H7 (cell line): ENCODE measurements at regions not wholly inside any gene's neighbourhood (a gene's known extent, or its start where the extent isn't known, plus 50 kb on each side); places are given as distances from the start of the nearest gene placed in this dataset.
A peak's percentile ranks its signal among the peaks of the same experiment; 100 is the strongest.

ENCODE experiments used
- DNase-seq: peaks from one replicate; pipeline ENCODE4 v3.0.0; 2012
- H3K27me3 ChIP-seq: 2 replicates; pipeline ENCODE4 v1.6.0; 2011; ENCODE audit warnings: mild to moderate bottlenecking, low read length; ENCODE audit not compliant: control insufficient read depth, insufficient read depth
- H3K36me3 ChIP-seq: replicated peaks from 2 replicates; pipeline ENCODE4 v1.5.1; 2011; ENCODE audit warnings: low read length; ENCODE audit not compliant: control insufficient read depth, insufficient read depth
- H3K4me3 ChIP-seq: 2 replicates; pipeline ENCODE4 v1.5.1; 2011; ENCODE audit warnings: low read depth, mild to moderate bottlenecking, control low read depth, low read length, moderate library complexity; ENCODE audit not compliant: insufficient read depth

- DNase-seq, result no peak
- H3K27me3 ChIP-seq, result no peaks in the 10 kb centered on the region
- no peak overlapping the region for H3K4me3 ChIP-seq
- no peaks in the 10 kb centered on the region for H3K36me3 ChIP-seq
Measured at GRCh38 chr2:506451-506850, 170.8 kb downstream of the TMEM18 start.

DNA sequence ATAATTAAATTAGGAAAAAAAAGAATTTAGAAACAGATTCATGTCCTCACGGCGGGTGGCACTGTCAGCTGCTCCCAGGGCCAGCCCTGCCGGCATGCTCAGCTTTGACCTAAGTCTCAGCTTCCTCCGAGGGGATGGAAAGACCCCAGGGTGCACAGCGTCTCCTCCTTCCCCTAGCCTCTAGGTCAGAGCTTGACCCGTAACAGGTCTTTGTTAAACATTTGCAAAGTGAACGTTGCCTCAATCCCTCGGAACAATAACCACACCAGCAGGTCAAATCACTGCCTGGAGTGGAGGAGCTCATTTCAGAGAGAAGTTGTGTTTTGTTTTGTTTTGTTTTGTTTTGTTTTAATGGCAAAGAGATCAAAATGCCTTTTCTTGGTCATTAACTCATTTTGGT, 171.3 kb downstream of the TMEM18 start:
- Histone ChIP-seq H3K27me3 (no peaks in the 10 kb centered on the region), H3K36me3 (no peaks in the 10 kb centered on the region), H3K4me3 (no peak overlapping the region)
- peak; percentile 77 for DNase-seq

DNA sequence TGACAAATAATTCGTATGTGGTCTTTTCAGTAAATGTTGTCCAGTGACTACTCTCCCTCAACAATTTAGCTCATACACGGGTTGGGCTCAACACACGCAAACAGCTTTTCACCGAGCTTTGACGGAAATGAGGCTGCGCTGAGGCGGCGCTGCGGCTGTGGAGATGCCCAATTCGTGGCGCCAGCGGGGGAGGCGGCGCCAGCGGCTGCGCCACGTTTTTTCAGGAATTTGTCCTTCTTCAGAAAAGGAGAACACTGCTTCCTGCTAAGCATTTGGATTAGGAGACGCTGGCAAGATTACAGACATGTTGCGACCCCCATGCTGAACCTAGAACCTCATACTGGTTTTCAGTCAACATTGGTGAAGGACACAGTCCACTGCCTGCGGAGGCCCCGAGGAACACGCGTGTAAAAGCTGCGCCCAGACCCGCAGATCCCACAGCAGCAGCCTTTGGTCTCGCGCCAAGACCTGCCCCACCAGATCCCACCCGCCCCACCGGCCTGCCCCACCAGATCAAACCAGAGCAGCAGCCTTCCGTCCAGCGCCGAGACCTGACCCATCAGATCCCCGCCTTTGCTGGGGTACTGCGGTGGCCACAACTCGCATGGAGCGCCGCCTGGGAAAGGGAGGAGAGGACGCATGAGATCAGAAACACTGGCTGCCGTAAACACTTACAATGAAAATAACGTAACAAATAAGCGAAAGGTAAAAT, 173.8 kb downstream of the TMEM18 start:
- Histone ChIP-seq H3K4me3 (no peak overlapping the region), H3K27me3 (no peaks in the 10 kb centered on the region), H3K36me3 (no peaks in the 10 kb centered on the region)
- no peak for DNase-seq

DNA sequence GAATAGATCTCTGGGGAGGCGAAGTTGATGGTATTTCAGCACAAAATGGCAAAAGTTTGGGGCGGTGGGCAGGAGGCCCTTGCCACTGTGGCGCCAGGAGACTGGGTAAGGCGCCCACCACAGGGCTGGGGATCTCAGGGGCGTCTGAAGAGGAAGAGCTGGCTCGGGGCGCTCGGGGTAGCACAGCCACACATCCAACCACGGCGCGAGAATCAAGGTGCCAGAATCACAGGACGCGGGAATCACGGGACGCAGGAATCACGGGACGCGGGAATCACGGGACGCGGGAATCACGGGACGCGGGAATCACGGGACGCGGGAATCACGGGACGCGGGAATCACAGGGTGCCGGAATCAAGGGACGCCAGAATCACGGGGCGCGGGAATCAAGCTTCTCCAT, 174.4 kb downstream of the TMEM18 start:
- no peaks in the 10 kb centered on the region for H3K36me3 ChIP-seq

DNA sequence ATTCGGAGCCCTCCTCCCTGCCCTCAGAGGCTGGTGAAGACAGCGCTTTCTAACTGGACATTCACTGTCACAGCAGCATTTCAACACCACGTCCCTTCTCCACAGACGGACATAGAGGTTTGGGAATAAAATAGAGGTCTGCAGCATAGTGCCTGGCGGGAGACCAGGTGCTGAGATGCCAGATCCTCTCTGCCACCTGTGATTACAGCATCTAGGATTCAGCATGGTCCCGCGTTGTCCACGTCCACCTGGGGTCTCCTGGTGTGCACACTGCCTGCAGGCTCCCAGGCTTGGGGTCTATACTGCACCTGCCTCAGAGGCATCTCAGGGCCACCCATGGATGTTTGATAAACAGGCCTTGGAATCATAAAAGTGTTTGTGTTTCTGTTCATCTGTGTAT, 175.5 kb downstream of the TMEM18 start:
- H3K36me3 ChIP-seq, result no peaks in the 10 kb centered on the region
- no peak overlapping the region for H3K4me3 ChIP-seq
- DNase-seq, result no peak
- H3K27me3 ChIP-seq, result no peaks in the 10 kb centered on the region

More for the DNA sequence above, 174.4 kb downstream of the TMEM18 start:
- DNase-seq, result no peak
- no peak overlapping the region for H3K4me3 ChIP-seq
- no peaks in the 10 kb centered on the region for H3K27me3 ChIP-seq

GRCh38 chr2:501130-501529, 176.1 kb downstream of the TMEM18 start:
- no peak overlapping the region for H3K4me3 ChIP-seq
- H3K36me3 ChIP-seq, result no peaks in the 10 kb centered on the region
- H3K27me3 ChIP-seq, result no peaks in the 10 kb centered on the region
- peak; percentile 83 for DNase-seq

GRCh38 chr2:499726-500125, 177.5 kb downstream of the TMEM18 start:
- no peaks in the 10 kb centered on the region for H3K27me3 ChIP-seq
- no peak for DNase-seq
- no peaks in the 10 kb centered on the region for H3K36me3 ChIP-seq
- no peak overlapping the region for H3K4me3 ChIP-seq

GRCh38 chr2:498493-499178, 178.6 kb downstream of the TMEM18 start:
- Histone ChIP-seq H3K27me3 (no peaks in the 10 kb centered on the region), H3K36me3 (no peaks in the 10 kb centered on the region), H3K4me3 (no peak overlapping the region)
- no peak for DNase-seq

DNA sequence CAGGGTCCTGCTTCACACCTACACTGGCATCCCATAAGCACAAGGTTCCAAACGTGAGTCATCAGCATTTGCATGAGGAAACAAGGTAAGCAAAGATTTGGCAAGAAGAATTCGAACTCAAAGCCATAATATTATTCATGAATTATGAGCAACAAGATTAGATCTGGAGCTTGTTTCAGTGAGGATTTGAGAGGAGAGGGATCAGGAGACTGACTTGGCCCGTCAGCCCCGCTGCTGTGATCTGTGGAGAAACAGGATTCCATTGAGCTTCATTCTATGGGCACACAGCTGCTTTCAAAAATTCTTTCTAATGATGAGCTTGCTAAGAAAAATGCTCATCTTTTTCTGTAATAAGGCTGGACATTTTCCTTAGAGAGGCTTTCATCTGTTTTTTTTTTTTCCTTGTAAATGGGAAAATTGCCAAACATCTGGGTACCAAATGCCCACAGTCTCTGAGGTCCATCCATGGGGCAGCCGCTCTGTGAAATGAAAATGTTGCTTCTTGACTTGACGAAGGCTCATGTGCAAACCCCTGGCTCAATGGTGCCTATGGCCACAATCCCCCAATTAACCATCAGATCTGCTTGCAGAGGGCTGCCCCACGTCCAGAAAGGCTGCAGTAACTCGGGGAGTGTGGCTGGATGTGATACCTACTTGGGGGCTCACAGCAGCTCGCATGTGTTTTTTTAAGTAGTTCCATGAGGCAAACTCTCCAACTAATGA, 179.3 kb downstream of the TMEM18 start:
- no peaks in the 10 kb centered on the region for H3K36me3 ChIP-seq
- H3K27me3 ChIP-seq, result no peaks in the 10 kb centered on the region
- DNase-seq, result no peak
- H3K4me3 ChIP-seq, result no peak overlapping the region

GRCh38 chr2:496729-497128, 180.5 kb downstream of the TMEM18 start:
- Histone ChIP-seq H3K4me3 (no peak overlapping the region), H3K27me3 (no peaks in the 10 kb centered on the region), H3K36me3 (no peaks in the 10 kb centered on the region)
- no peak for DNase-seq

DNA sequence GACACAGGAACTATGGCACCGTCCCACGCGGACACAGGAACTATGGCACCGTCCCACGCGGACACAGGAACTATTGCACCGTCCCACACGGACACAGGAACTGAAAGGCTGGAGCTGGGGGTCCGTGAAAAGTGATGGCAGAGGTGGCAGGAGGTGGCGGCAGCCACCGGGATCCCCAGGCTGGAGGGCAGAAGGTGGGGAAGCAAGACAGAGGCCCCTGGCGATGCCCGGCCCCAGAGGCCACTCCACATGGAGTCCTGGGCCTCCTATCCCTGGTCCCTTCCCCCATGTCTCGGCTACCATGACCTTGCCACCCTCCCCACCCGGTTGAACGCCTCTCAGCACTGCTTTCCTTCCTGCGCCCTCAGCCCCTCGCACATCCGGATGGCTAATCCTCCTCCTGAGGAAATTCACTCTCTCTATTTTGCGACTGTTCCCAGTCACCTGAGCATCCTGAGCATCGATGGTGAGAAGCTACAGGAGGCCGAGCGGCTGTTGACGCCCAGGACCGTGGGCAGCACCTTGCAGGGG, 181.4 kb downstream of the TMEM18 start:
- Histone ChIP-seq H3K4me3 (no peak overlapping the region), H3K27me3 (no peaks in the 10 kb centered on the region), H3K36me3 (no peaks in the 10 kb centered on the region)
- no peak for DNase-seq

- H3K4me3 ChIP-seq, result no peak overlapping the region
- no peak for DNase-seq
- no peaks in the 10 kb centered on the region for H3K36me3 ChIP-seq
- H3K27me3 ChIP-seq, result no peaks in the 10 kb centered on the region
Measured at GRCh38 chr2:494853-495252, 182.4 kb downstream of the TMEM18 start.

- no peak for DNase-seq
- H3K4me3 ChIP-seq, result no peak overlapping the region
- no peaks in the 10 kb centered on the region for H3K36me3 ChIP-seq
- no peaks in the 10 kb centered on the region for H3K27me3 ChIP-seq
Measured at GRCh38 chr2:493228-493627, 184.0 kb downstream of the TMEM18 start.

DNA sequence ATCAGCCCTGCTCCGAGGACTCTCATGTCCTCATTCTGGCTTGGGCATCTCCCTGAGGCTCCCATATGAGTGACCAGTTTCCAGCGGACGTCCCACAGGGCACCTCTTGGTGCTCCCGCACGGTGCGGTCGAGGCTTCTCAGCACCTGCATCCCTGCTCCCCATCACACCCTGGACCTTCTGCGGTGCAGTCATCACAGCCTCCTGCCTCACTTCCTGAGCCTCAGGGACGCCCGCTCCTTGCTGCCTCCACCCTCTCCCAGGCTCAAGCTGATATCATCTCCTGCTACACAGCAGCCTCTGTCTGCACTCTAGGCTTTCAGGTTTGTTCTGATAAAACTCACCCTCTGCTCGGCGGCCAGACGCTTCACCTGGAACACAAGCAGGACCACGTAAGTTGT, 185.0 kb downstream of the TMEM18 start:
- Histone ChIP-seq H3K36me3 (no peaks in the 10 kb centered on the region), H3K4me3 (no peak overlapping the region), H3K27me3 (no peaks in the 10 kb centered on the region)
- DNase-seq, result no peak

GRCh38 chr2:489838-490237, 187.4 kb downstream of the TMEM18 start:
- no peak for DNase-seq
- Histone ChIP-seq H3K36me3 (no peaks in the 10 kb centered on the region), H3K27me3 (no peaks in the 10 kb centered on the region), H3K4me3 (no peak overlapping the region)
